Keratinocyte (primary cell): ENCODE measurements at regions not wholly inside any gene's neighbourhood (a gene's known extent, or its start where the extent isn't known, plus 50 kb on each side); places are given as distances from the start of the nearest gene placed in this dataset.

Experiments
- DNase-seq: peaks from one replicate; pipeline ENCODE4 v3.0.0-alpha.2; 2011; ENCODE audit warnings: low read depth, missing footprints, low spot score
- FAIRE-seq: peaks from 2 replicates; lab custom pipeline; 2011; peaks lifted over from hg19 to GRCh38; lab: Jason Lieb, UNC
- H2AFZ ChIP-seq: 2 replicates; pipeline ENCODE4 v1.6.0; 2012; ENCODE audit warnings: low read length, control low read depth, inconsistent platforms; ENCODE audit not compliant: control insufficient read depth
- H3K27ac ChIP-seq: 2 replicates; pipeline ENCODE4 v1.5.1; 2011; ENCODE audit warnings: low read length; ENCODE audit not compliant: control insufficient read depth, insufficient read depth
- H3K27me3 ChIP-seq: 3 replicates; pipeline ENCODE4 v1.6.0; 2011; ENCODE audit warnings: low read length; ENCODE audit not compliant: control insufficient read depth, insufficient read depth; ENCODE audit errors: extremely low read depth
- H3K36me3 ChIP-seq, 2 experiments: 2 replicates in 1 of 2; 3 replicates in 1 of 2; pipeline ENCODE4 v1.5.1; 2011; ENCODE audit warnings: low read length in 2 of 2, mild to moderate bottlenecking in 1 of 2; ENCODE audit not compliant: control insufficient read depth in 2 of 2, insufficient read depth in 2 of 2; ENCODE audit errors: extremely low read depth in 1 of 2
- H3K4me1 ChIP-seq: 3 replicates; pipeline ENCODE4 v1.5.1; 2011; ENCODE audit warnings: low read length; ENCODE audit not compliant: control insufficient read depth, insufficient read depth; ENCODE audit errors: extremely low read depth
- H3K4me2 ChIP-seq: 3 replicates; pipeline ENCODE4 v1.6.0; 2011; ENCODE audit warnings: low read depth, low read length; ENCODE audit not compliant: control insufficient read depth, insufficient read depth; ENCODE audit errors: extremely low read depth
- H3K4me3 ChIP-seq, 3 experiments: fragments of 200-600 bp in 1 of 3; sonication (generic) in 1 of 3; 2 replicates in 2 of 3; 3 replicates in 1 of 3; pipeline ENCODE4 v1.5.1; 2011 to 2016; ENCODE audit warnings: low read length in 3 of 3, mild to moderate bottlenecking in 3 of 3, control low read depth in 2 of 3, inconsistent platforms in 1 of 3, low read depth in 1 of 3, mixed read lengths in 1 of 3, mixed run types in 1 of 3, moderate library complexity in 1 of 3; ENCODE audit not compliant: control insufficient read depth in 2 of 3, insufficient read depth in 2 of 3; ENCODE audit errors: extremely low read depth in 1 of 3
- H3K79me2 ChIP-seq: 2 replicates; pipeline ENCODE4 v1.6.0; 2012; ENCODE audit warnings: low read length; ENCODE audit not compliant: control insufficient read depth, insufficient read depth
- H3K9ac ChIP-seq: 3 replicates; pipeline ENCODE4 v1.6.0; 2011; ENCODE audit warnings: low read length; ENCODE audit not compliant: control insufficient read depth, insufficient read depth; ENCODE audit errors: extremely low read depth
- H3K9me1 ChIP-seq: 3 replicates; pipeline ENCODE4 v1.6.0; 2011; ENCODE audit warnings: low read length; ENCODE audit not compliant: control insufficient read depth, insufficient read depth; ENCODE audit errors: extremely low read depth
- H3K9me3 ChIP-seq: 2 replicates; pipeline ENCODE4 v1.5.1; 2012; ENCODE audit warnings: low read depth, low read length; ENCODE audit not compliant: control insufficient read depth
- H4K20me1 ChIP-seq: 3 replicates; pipeline ENCODE4 v1.6.0; 2011; ENCODE audit warnings: low read length; ENCODE audit not compliant: control insufficient read depth, insufficient read depth; ENCODE audit errors: extremely low read depth
- CTCF ChIP-seq, 3 experiments: IDR thresholded peaks in 1 of 3; conservative IDR thresholded peaks in 1 of 3; optimal IDR thresholded peaks in 1 of 3; 2 replicates in 2 of 3; 3 replicates in 1 of 3; pipeline versions ENCODE3 to v1.5.1; 2011; ENCODE audit warnings: low read length in 3 of 3, mild to moderate bottlenecking in 3 of 3, moderate library complexity in 2 of 3, control low read depth in 1 of 3, inconsistent platforms in 1 of 3; ENCODE audit not compliant: insufficient read depth in 2 of 3; ENCODE audit errors: extremely low read depth in 1 of 3
- EZH2 ChIP-seq: IDR thresholded peaks from one replicate; pipeline ENCODE4 v1.6.1; 2012; ENCODE audit warnings: inconsistent platforms, mild to moderate bottlenecking, low read length, moderate library complexity
- dilution Hi-C: fragments of 300-500 bp; cut with MboI; formaldehyde crosslinking; loops from one replicate; pipeline ENCODE4 v1.7.0; 2020; ENCODE audit warnings: low sequenced_read_pairs; ENCODE audit not compliant: extremely low pct_ligation_motif_present
- small RNA-seq, 3 experiments: library from RNA; depleted of rRNA; stranded (forward); fragments of <200 nt; gene quantifications; one replicate each; pipeline ENCODE3, GENCODE V24; 2012; ENCODE audit warnings: low read depth in 3 of 3, low replicate concordance in 1 of 3; ENCODE audit not compliant: insufficient read length in 3 of 3

DNA sequence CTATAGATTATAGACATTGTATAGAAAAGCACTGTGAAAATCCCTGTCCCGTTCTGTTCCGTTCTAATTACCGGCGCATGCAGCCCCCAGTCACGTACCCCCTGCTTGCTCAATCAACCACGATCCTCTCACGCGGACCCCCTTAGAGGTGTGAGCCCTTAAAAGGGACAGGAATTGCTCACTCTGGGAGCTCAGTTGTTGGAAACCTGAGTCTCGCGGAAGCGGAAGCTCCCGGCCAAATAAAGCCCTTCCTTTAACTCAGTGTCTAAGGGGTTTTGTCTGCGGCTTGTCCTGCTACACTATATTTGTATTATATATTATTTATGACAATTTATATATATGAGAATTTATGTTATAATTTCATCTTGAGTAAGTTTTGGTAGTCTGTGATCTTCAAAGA, 213.6 kb upstream of the AMIGO2 start:
- FAIRE-seq, result no peak
- TF ChIP-seq CTCF (optimal IDR thresholded peaks at IDR 0.05 in 1 of 3, IDR thresholded peaks at IDR 0.05 in 1 of 3, conservative IDR thresholded peaks at IDR 0.05 in 1 of 3; ENCODE audit: extremely low read depth in 1 of 3, insufficient read depth in 2 of 3, low read length in 3 of 3), result no peak
- TF ChIP-seq EZH2, result no peak
- H3K4me3 ChIP-seq, result no peak overlapping the region
- H3K9me3 ChIP-seq, result no peaks in the 10 kb centered on the region
- no peaks in the 10 kb centered on the region for H3K9me1 ChIP-seq
- no peaks in the 10 kb centered on the region for H4K20me1 ChIP-seq
- no peak for DNase-seq
- dilution Hi-C loops, result no loop called here
- H3K27ac ChIP-seq, result no peak overlapping the region
- no peak overlapping the region for H2AFZ ChIP-seq
- no peaks in the 10 kb centered on the region for H3K4me1 ChIP-seq
- no peak overlapping the region for H3K4me2 ChIP-seq
- H3K79me2 ChIP-seq, result no peaks in the 10 kb centered on the region
- no peaks in the 10 kb centered on the region for H3K36me3 ChIP-seq
- no peak overlapping the region for H3K9ac ChIP-seq
- H3K27me3 ChIP-seq, result no peaks in the 10 kb centered on the region

DNA sequence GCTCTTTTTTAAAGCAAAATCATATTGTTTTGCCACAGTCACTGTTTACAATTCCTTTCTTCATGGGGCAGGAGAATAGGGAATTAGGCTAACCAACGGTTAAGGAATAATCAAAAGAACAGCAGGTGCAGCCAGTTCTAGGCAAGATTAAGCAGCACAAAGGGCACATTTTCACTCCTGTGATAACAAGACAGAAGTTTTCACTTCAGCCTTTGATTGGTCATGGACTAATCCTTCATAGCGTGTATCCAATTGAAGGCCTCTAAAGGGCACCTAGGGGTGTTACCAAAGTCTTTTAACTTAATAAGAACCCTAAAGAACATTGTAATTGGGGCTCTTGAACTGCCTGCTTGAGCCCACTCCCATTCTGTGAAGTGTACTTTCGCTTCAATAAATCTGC, 206.9 kb upstream of the AMIGO2 start:
- Histone ChIP-seq H3K4me2 (no peak overlapping the region), H3K9me1 (no peaks in the 10 kb centered on the region), H3K4me1 (peaks cover 3% of the 10 kb centered on the region), H2AFZ (no peak overlapping the region), H3K27me3 (no peaks in the 10 kb centered on the region), H3K36me3 (no peaks in the 10 kb centered on the region), H3K79me2 (no peaks in the 10 kb centered on the region), H4K20me1 (no peaks in the 10 kb centered on the region), H3K4me3 (no peak overlapping the region), H3K9me3 (no peaks in the 10 kb centered on the region), H3K9ac (no peak overlapping the region), H3K27ac (no peak overlapping the region)
- no peak for TF ChIP-seq EZH2
- no peak for TF ChIP-seq CTCF (optimal IDR thresholded peaks at IDR 0.05 in 1 of 3, IDR thresholded peaks at IDR 0.05 in 1 of 3, conservative IDR thresholded peaks at IDR 0.05 in 1 of 3; ENCODE audit: extremely low read depth in 1 of 3, insufficient read depth in 2 of 3, low read length in 3 of 3)
- FAIRE-seq (no peak), DNase-seq (no peak)
- dilution Hi-C loops, result no loop called here

Small RNA genes lying in the stretch of these regions (small RNA-seq; reads per million reads assigned to genes)
- gene AC004486.1, result 0 reads per million in 3 experiments
- 0 reads per million in 3 experiments for gene MIR4494
- gene RF00264, result 0 reads per million in 3 experiments
